ENCODE measurements at regions not wholly inside any gene's neighbourhood (a gene's known extent, or its start where the extent isn't known, plus 50 kb on each side); places are given as distances from the start of the nearest gene placed in this dataset.
"Not testable (repeated sequence)": the region's sequence is repeated elsewhere in the genome, so short reads cannot be mapped to it uniquely, and the experiment has no call there.

- no peak for DNase-seq (ENCODE audit: low read depth)
Observed at GRCh38 chr5:156051972-156052371, 275.0 kb upstream of the SGCD start.

- no peak for DNase-seq (ENCODE audit: low read depth)
Observed at GRCh38 chr5:156052656-156053055, 274.3 kb upstream of the SGCD start.

- no peak for DNase-seq (ENCODE audit: low read depth)
Observed at GRCh38 chr5:156053056-156053455, 273.9 kb upstream of the SGCD start.

- no peak for DNase-seq (ENCODE audit: low read depth)
Observed at GRCh38 chr5:156076912-156077311, 250.1 kb upstream of the SGCD start.

- no peak for DNase-seq (ENCODE audit: low read depth)
Observed at GRCh38 chr5:156087577-156088110, 239.3 kb upstream of the SGCD start.

GRCh38 chr5:156089955-156090940 is 236.7 kb upstream of the SGCD start:
- DNase-seq (ENCODE audit: low read depth): not testable (repeated sequence)

- DNase-seq (ENCODE audit: low read depth): no peak
Observed at GRCh38 chr5:156093024-156093423, 233.9 kb upstream of the SGCD start.

GRCh38 chr5:156094001-156094400 is 233.0 kb upstream of the SGCD start:
- DNase-seq (ENCODE audit: low read depth): no peak

- no peak for DNase-seq (ENCODE audit: low read depth)
Observed at GRCh38 chr5:156095709-156096241, 231.2 kb upstream of the SGCD start.

- peak; percentile 6 for DNase-seq (ENCODE audit: low read depth)
Observed at GRCh38 chr5:156096259-156096658, 230.7 kb upstream of the SGCD start.

GRCh38 chr5:156103155-156103885 is 223.6 kb upstream of the SGCD start:
- DNase-seq (ENCODE audit: low read depth): no peak

GRCh38 chr5:156109317-156110023 is 217.5 kb upstream of the SGCD start:
- no peak for DNase-seq (ENCODE audit: low read depth)

GRCh38 chr5:156119692-156120091 is 207.3 kb upstream of the SGCD start:
- no peak for DNase-seq (ENCODE audit: low read depth)

GRCh38 chr5:156120777-156121176 is 206.2 kb upstream of the SGCD start:
- DNase-seq (ENCODE audit: low read depth): no peak

- DNase-seq (ENCODE audit: low read depth): peak; percentile 25
Observed at GRCh38 chr5:156121234-156121633, 205.7 kb upstream of the SGCD start.

- no peak for DNase-seq (ENCODE audit: low read depth)
Observed at GRCh38 chr5:156121882-156122281, 205.1 kb upstream of the SGCD start.

- DNase-seq (ENCODE audit: low read depth): no peak
Observed at GRCh38 chr5:156124708-156125107, 202.3 kb upstream of the SGCD start.

- DNase-seq (ENCODE audit: low read depth): no peak
Observed at GRCh38 chr5:156125118-156125517, 201.8 kb upstream of the SGCD start.

- DNase-seq (ENCODE audit: low read depth): no peak
Observed at GRCh38 chr5:156126716-156127115, 200.2 kb upstream of the SGCD start.

GRCh38 chr5:156128026-156128425 is 198.9 kb upstream of the SGCD start:
- DNase-seq (ENCODE audit: low read depth): no peak

GRCh38 chr5:156134216-156134615 is 192.7 kb upstream of the SGCD start:
- DNase-seq (ENCODE audit: low read depth): no peak

- no peak for DNase-seq (ENCODE audit: low read depth)
Observed at GRCh38 chr5:156135531-156135930, 191.4 kb upstream of the SGCD start.

Data from iris pigment epithelial cell (primary cell).